HG02642 (cell line): ENCODE measurements at regions not wholly inside any gene's neighbourhood (a gene's known extent, or its start where the extent isn't known, plus 50 kb on each side); places are given as distances from the start of the nearest gene placed in this dataset.

Source experiments
- ATAC-seq: cut with Tn5 transposase; IDR thresholded peaks from one replicate; pipeline ENCODE4 v1.9.1; 2021; ENCODE audit warnings: mild to moderate bottlenecking; ENCODE audit not compliant: unreplicated experiment, poor library complexity

GRCh38 chr12:44961887-44962286 is 85.8 kb upstream of the NELL2 start:
- ATAC-seq, result no peak

GRCh38 chr12:44960856-44961255 is 84.7 kb upstream of the NELL2 start:
- no peak for ATAC-seq

DNA sequence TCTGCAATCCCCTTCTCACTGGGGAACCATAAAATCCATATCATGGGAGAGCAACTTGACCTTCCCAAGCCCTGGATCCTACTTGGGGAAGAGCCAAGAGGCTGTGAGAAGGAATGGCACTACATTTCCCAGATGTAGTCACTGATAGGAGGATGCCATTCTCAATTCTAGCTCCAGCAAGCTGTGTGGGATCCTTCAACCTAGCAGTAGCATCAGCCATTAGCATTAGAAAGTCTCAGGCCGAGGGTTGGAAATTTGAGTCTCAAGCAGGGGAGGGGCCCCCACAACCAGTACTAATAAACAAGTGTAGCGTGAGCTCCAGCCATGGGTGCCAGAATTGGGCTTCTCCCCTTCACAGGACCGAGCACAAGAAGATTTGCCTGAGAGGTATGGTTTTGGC is 84.3 kb upstream of the NELL2 start:
- ATAC-seq, result no peak

DNA sequence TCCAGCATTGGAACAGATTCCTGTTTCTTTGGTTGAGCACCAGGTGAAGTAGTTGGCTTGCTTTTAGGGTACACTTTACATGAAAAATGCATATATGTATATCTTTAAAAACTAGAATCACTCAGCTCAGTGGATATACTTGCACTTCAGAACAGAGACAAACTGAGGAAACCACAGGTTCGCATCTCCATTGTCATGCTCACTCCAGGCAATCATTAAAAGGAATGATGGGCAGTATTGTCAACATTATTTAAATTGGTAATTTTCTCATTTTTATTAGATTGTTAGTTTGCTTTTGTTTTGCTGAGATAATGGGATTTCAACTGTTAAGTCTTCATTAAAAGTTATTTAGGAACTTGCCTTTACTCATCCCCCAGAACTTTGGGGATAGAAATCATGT is 71.0 kb upstream of the NELL2 start:
- no peak for ATAC-seq

DNA sequence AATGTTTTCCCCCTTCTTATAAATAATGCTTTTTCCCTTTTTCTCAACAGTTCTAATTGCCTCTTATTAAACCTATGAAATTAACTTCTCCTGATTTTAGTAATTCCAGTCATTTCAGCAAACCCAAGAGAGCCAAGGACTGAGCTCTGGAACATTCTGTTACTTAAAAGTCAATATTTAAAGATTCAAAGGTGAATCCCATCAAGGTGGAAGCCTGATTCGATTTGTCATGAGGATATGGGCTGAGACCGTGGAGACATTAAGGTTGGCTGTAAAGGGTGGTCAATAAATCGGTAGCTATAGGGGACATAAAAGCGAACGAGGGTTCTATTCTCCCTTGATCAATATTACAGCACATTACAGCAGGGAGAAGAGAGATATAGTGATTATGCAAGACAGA is 66.6 kb upstream of the NELL2 start:
- ATAC-seq, result no peak

- peak; percentile 51 for ATAC-seq
Measured at GRCh38 chr12:44930972-44931600, 55.0 kb upstream of the NELL2 start.

- ATAC-seq, result no peak
Measured at GRCh38 chr12:44929236-44929885, 53.2 kb upstream of the NELL2 start.
